ACHN (cell line): ENCODE measurements at regions not wholly inside any gene's neighbourhood (a gene's known extent, or its start where the extent isn't known, plus 50 kb on each side); places are given as distances from the start of the nearest gene placed in this dataset.
A peak's percentile ranks its signal among the peaks of the same experiment; 100 is the strongest.
"Not testable (repeated sequence)": the region's sequence is repeated elsewhere in the genome, so short reads cannot be mapped to it uniquely, and the experiment has no call there.

Experiments
- DNase-seq: peaks from one replicate; pipeline ENCODE4 v3.0.0-alpha.2; 2015
- in situ Hi-C: cut with HindIII; loops from 2 replicates; pipeline ENCODE4 v1.10.0; 2017; ENCODE audit warnings: low sequenced_read_pairs, low pct_ligation_motif_present, low pct_unique_long_range_greater_than_20kb

- DNase-seq, result no peak
- in situ Hi-C loops, result no loop called here
These were observed 87.0 kb upstream of the ATP1B1 start for GRCh38 chr1:169019419-169020058.

GRCh38 chr1:169020684-169021083 lies 85.8 kb upstream of the ATP1B1 start:
- no peak for DNase-seq
- in situ Hi-C loops, result no loop called here

- in situ Hi-C loops, result no loop called here
- DNase-seq, result no peak
These were observed 83.8 kb upstream of the ATP1B1 start for GRCh38 chr1:169022648-169023047.

- no peak for DNase-seq
- in situ Hi-C loops, result no loop called here
These were observed 82.2 kb upstream of the ATP1B1 start for GRCh38 chr1:169024255-169024654.

GRCh38 chr1:169024800-169025271 lies 81.7 kb upstream of the ATP1B1 start:
- peak; percentile 96 for DNase-seq
- in situ Hi-C loops, result no loop called here

- no peak for DNase-seq
- in situ Hi-C loops, result no loop called here
These were observed 81.1 kb upstream of the ATP1B1 start for GRCh38 chr1:169025412-169025811.

GRCh38 chr1:169027607-169028320 lies 78.7 kb upstream of the ATP1B1 start:
- DNase-seq, result peak; percentile 66
- in situ Hi-C loops, result no loop called here

GRCh38 chr1:169031566-169032224 lies 74.8 kb upstream of the ATP1B1 start:
- in situ Hi-C loops, result no loop called here
- no peak for DNase-seq

GRCh38 chr1:169041366-169041765 lies 65.1 kb upstream of the ATP1B1 start:
- in situ Hi-C loops, result no loop called here
- no peak for DNase-seq

GRCh38 chr1:169042377-169042776 lies 64.1 kb upstream of the ATP1B1 start:
- DNase-seq, result no peak
- in situ Hi-C loops, result no loop called here

- in situ Hi-C loops, result no loop called here
- no peak for DNase-seq
These were observed 62.7 kb upstream of the ATP1B1 start for GRCh38 chr1:169043823-169044222.

GRCh38 chr1:169044296-169044695 lies 62.2 kb upstream of the ATP1B1 start:
- peak; percentile 11 for DNase-seq

GRCh38 chr1:169044971-169045370 lies 61.5 kb upstream of the ATP1B1 start:
- no peak for DNase-seq
- in situ Hi-C loops, result no loop called here

More at GRCh38 chr1:169044296-169044695, 62.2 kb upstream of the ATP1B1 start:
- in situ Hi-C loops, result no loop called here

GRCh38 chr1:169046671-169047070 lies 59.8 kb upstream of the ATP1B1 start:
- in situ Hi-C loops, result no loop called here

GRCh38 chr1:169047074-169047473 lies 59.4 kb upstream of the ATP1B1 start:
- DNase-seq, result no peak
- in situ Hi-C loops, result no loop called here

More at GRCh38 chr1:169046671-169047070, 59.8 kb upstream of the ATP1B1 start:
- DNase-seq, result no peak

- in situ Hi-C loops, result no loop called here
These were observed 58.4 kb upstream of the ATP1B1 start for GRCh38 chr1:169048043-169048442.

GRCh38 chr1:169049258-169049938 lies 57.1 kb upstream of the ATP1B1 start:
- in situ Hi-C loops, result no loop called here
- DNase-seq, result no peak

More at GRCh38 chr1:169048043-169048442, 58.4 kb upstream of the ATP1B1 start:
- no peak for DNase-seq

- no peak for DNase-seq
These were observed 55.3 kb upstream of the ATP1B1 start for GRCh38 chr1:169051171-169051570.

GRCh38 chr1:169052171-169052570 lies 54.3 kb upstream of the ATP1B1 start:
- DNase-seq, in situ Hi-C loops: not testable (repeated sequence)

More at GRCh38 chr1:169051171-169051570, 55.3 kb upstream of the ATP1B1 start:
- in situ Hi-C loops, result no loop called here
